Spleen (tissue), 11 donors: ENCODE measurements at regions not wholly inside any gene's neighbourhood (a gene's known extent, or its start where the extent isn't known, plus 50 kb on each side); places are given as distances from the start of the nearest gene placed in this dataset.

Source experiments
- DNase-seq: peaks from one replicate; pipeline ENCODE4 v3.0.0-alpha.2; 2020
- H3K27ac ChIP-seq, 8 donors: fragments of 200-600 bp; sonication (generic) in 7 of 8; 1 replicate in 4 of 8; 2 replicates in 4 of 8; pipeline versions ENCODE4 v1.5.0 to v1.8.0; 2016 to 2021; ENCODE audit warnings: inconsistent platforms in 4 of 8, mild to moderate bottlenecking in 4 of 8, moderate library complexity in 1 of 8
- H3K27me3 ChIP-seq, 7 donors: fragments of 200-600 bp; sonication (generic) in 6 of 7; replicated peaks in 1 of 7; 1 replicate in 4 of 7; 2 replicates in 3 of 7; pipeline versions ENCODE4 v1.5.0 to v1.8.0; 2016 to 2021; ENCODE audit warnings: inconsistent platforms in 3 of 7, mild to moderate bottlenecking in 1 of 7
- H3K36me3 ChIP-seq, 6 donors: fragments of 200-600 bp; sonication (generic) in 5 of 6; 1 replicate in 4 of 6; 2 replicates in 2 of 6; pipeline versions ENCODE4 v1.5.0 to v1.8.0; 2016 to 2021; ENCODE audit warnings: inconsistent platforms in 2 of 6
- H3K4me1 ChIP-seq, 6 donors: fragments of 200-600 bp; sonication (generic) in 5 of 6; 1 replicate in 3 of 6; 2 replicates in 3 of 6; pipeline versions ENCODE4 v1.5.0 to v1.8.0; 2016 to 2021; ENCODE audit warnings: inconsistent platforms in 3 of 6
- H3K4me3 ChIP-seq, 8 donors: fragments of 200-600 bp; sonication (generic) in 7 of 8; 1 replicate in 4 of 8; 2 replicates in 4 of 8; pipeline versions ENCODE4 v1.5.0 to v1.8.0; 2016 to 2021; ENCODE audit warnings: inconsistent platforms in 4 of 8, mild to moderate bottlenecking in 4 of 8, moderate library complexity in 2 of 8
- H3K9me3 ChIP-seq, 8 donors: fragments of 200-600 bp; sonication (generic) in 7 of 8; 1 replicate in 4 of 8; 2 replicates in 4 of 8; pipeline versions ENCODE4 v1.5.0 to v1.8.0; 2016 to 2021; ENCODE audit warnings: inconsistent platforms in 4 of 8
- POLR2A ChIP-seq, 3 donors: fragments of 450-650 bp; IDR thresholded peaks; one replicate each; pipeline ENCODE4 v1.5.1; 2017; ENCODE audit warnings: antibody characterized with exemption in 3 of 3, mild to moderate bottlenecking in 1 of 3
- POLR2AphosphoS5 ChIP-seq, 3 donors: sonication (generic); formaldehyde crosslinking; IDR thresholded peaks; one replicate each; pipeline ENCODE4 v1.5.1; 2017; ENCODE audit warnings: antibody characterized with exemption in 3 of 3
- WGBS, 5 donors: extraction: QIAGEN DNeasy Blood & Tissue Kit in 3 of 5; methylation state at CpG; one replicate each; pipeline versions ENCODE4 v1.1.5 to v1.1.7; 2013 to 2018; 5-methylcytosine and 5-hydroxymethylcytosine counted together
- intact Hi-C: fragments of 100-400 bp; cut with DNase I; formaldehyde crosslinking; loops from one replicate; pipeline ENCODE4 v1.15.0; 2023; ENCODE audit warnings: low total_unique reads
- TF ChIP-seq, protein P1 (sequence below), 11 experiments: fragments of 200-600 bp in 7 of 11; fragments of 450-650 bp in 4 of 11; sonication (generic) in 4 of 11; IDR thresholded peaks in 8 of 11; conservative IDR thresholded peaks in 3 of 11; 1 replicate in 7 of 11; 2 replicates in 4 of 11; pipeline versions ENCODE4 v1.4.0 to v1.8.0; 2016 to 2021; ENCODE audit warnings: antibody characterized with exemption in 11 of 11, inconsistent platforms in 4 of 11, mild to moderate bottlenecking in 1 of 11
- donor health status: healthy with polysubstance abuse.
- donor health status: DM: no; HTN: no; CAD: no; lungs with moderate emphysema.
- donor health status: DM: no; HTN: no; CAD: no.
- donor health status: Bipolar disorder and iron deficiency.
- donor health status: healthy.
- donor health status: DM: no; HTN: no; CAD: no.
- donor health status: DM: yes; HTN: yes; CAD: no.

DNA sequence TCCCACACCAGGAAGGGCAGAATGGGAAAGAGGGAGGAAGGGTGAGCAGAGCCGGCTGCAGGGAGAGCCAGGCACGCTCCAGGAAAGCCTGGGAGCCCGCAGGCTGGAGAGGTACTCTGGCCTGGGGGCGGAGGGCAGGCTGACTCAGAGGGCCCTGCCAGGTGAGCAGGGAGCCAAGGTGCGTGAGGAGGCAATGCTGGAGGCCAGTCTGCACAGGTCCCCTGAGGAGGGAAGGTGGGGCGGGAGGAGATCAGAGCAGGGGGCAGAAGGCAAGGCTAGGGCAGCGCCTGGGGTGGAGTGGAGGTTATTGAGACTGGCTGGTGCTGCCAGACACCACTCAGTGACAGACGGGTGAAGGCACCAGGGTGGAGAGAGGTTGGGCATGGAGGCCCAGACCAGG is 385.0 kb downstream of the BCL11B start:
- DNase-seq, result no peak
- no peak overlapping the region for H3K4me3 ChIP-seq
- no peaks in the 10 kb centered on the region for H3K4me1 ChIP-seq
- no peaks in the 10 kb centered on the region for H3K36me3 ChIP-seq
- TF ChIP-seq, protein P1, sequence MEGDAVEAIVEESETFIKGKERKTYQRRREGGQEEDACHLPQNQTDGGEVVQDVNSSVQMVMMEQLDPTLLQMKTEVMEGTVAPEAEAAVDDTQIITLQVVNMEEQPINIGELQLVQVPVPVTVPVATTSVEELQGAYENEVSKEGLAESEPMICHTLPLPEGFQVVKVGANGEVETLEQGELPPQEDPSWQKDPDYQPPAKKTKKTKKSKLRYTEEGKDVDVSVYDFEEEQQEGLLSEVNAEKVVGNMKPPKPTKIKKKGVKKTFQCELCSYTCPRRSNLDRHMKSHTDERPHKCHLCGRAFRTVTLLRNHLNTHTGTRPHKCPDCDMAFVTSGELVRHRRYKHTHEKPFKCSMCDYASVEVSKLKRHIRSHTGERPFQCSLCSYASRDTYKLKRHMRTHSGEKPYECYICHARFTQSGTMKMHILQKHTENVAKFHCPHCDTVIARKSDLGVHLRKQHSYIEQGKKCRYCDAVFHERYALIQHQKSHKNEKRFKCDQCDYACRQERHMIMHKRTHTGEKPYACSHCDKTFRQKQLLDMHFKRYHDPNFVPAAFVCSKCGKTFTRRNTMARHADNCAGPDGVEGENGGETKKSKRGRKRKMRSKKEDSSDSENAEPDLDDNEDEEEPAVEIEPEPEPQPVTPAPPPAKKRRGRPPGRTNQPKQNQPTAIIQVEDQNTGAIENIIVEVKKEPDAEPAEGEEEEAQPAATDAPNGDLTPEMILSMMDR (IDR thresholded peaks at IDR 0.05 in 8 of 11, conservative IDR thresholded peaks at IDR 0.05 in 3 of 11), result no peak
- no peak for TF ChIP-seq POLR2A (IDR thresholded peaks at IDR 0.05)
- no peak for TF ChIP-seq POLR2AphosphoS5 (IDR thresholded peaks at IDR 0.05)
- H3K27ac ChIP-seq, result no peak overlapping the region
- H3K9me3 ChIP-seq, result peaks cover 0 to 14% (median 0%) of the 10 kb centered on the region in 8 donors
- 79 to 84% (median 82%) methylated on average over 8 of the region's 8 CpGs for WGBS, 5 donors
- no peaks in the 10 kb centered on the region for H3K27me3 ChIP-seq
- intact Hi-C loops, result no loop called here

GRCh38 chr14:98888281-98888680 is 383.7 kb downstream of the BCL11B start:
- TF ChIP-seq, protein P1 (IDR thresholded peaks at IDR 0.05 in 8 of 11, conservative IDR thresholded peaks at IDR 0.05 in 3 of 11), result no peak
- no peak for TF ChIP-seq POLR2AphosphoS5 (IDR thresholded peaks at IDR 0.05)
- TF ChIP-seq POLR2A (IDR thresholded peaks at IDR 0.05), result no peak
- DNase-seq, result no peak
- H3K27me3 ChIP-seq, result no peaks in the 10 kb centered on the region
- 49 to 68% (median 61%) methylated on average over 3 of the region's 3 CpGs for WGBS, 5 donors
- intact Hi-C loops, result no loop called here
- H3K27ac ChIP-seq, result no peak overlapping the region
- peaks cover 0 to 12% (median 0%) of the 10 kb centered on the region in 8 donors for H3K9me3 ChIP-seq
- H3K36me3 ChIP-seq, result no peaks in the 10 kb centered on the region
- no peaks in the 10 kb centered on the region for H3K4me1 ChIP-seq
- no peak overlapping the region for H3K4me3 ChIP-seq

DNA sequence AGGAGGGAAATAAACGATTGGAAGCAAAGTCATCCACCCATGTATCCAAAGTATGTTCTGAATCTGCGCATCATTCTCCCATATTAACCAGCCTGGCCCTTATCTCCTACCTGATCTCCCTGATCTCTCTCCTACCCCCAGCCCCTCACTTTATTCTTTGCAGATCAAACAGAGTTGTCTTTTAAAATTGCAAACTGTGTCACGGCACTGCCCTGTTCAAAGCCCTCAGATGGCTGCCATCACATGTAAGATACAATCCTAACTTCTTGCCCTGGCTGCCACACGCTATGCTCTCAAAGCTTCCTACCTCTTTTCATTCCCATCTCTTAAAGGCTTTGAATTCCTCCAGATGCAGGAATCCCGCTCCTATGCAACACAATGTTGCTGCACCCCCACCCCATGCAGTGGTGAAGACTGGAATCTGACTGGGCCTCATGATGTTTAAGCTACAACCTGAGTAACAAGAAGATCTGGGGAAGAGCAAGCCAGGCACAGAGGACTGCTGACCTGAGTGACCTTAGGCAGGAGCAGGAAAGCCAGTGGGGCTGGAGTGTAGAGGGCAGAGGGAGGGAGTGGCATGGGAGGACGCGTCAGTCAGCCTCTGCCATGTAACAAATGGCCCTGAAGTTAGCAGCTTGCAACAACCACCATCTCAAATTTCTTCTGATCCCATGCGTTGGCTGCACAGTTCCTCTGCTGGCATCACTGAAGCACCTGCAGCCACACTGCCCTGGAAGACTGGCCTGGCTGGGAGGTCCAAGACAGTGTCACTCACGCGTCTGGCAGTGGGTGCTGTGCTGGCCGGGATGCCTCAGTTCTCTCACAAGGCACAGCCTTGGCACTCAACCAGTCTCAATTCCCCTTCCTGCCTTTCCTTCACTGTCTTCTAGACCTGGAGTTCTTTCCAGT is 382.8 kb downstream of the BCL11B start:
- intact Hi-C loops, result no loop called here
- no peak overlapping the region for H3K4me3 ChIP-seq
- H3K27ac ChIP-seq, result no peak overlapping the region
- peaks cover 0 to 8% (median 0%) of the 10 kb centered on the region in 8 donors for H3K9me3 ChIP-seq
- no peak for DNase-seq
- H3K36me3 ChIP-seq, result no peaks in the 10 kb centered on the region
- TF ChIP-seq POLR2AphosphoS5 (IDR thresholded peaks at IDR 0.05) (no peak), POLR2A (IDR thresholded peaks at IDR 0.05) (no peak)
- TF ChIP-seq, protein P1 (IDR thresholded peaks at IDR 0.05 in 8 of 11, conservative IDR thresholded peaks at IDR 0.05 in 3 of 11), result no peak
- WGBS, 5 donors, result 88 to 94% (median 92%) methylated on average over 9 to 11 of the region's 11 CpGs
- H3K4me1 ChIP-seq, result no peaks in the 10 kb centered on the region
- H3K27me3 ChIP-seq, result no peaks in the 10 kb centered on the region

- DNase-seq, result no peak
- H3K27ac ChIP-seq, result no peak overlapping the region
- no peaks in the 10 kb centered on the region for H3K27me3 ChIP-seq
- H3K4me1 ChIP-seq, result no peaks in the 10 kb centered on the region
- TF ChIP-seq POLR2A (IDR thresholded peaks at IDR 0.05) (no peak), POLR2AphosphoS5 (IDR thresholded peaks at IDR 0.05) (no peak)
- TF ChIP-seq, protein P1 (IDR thresholded peaks at IDR 0.05 in 8 of 11, conservative IDR thresholded peaks at IDR 0.05 in 3 of 11), result no peak
- no peaks in the 10 kb centered on the region for H3K36me3 ChIP-seq
- peaks cover 0 to 1% (median 0%) of the 10 kb centered on the region in 8 donors for H3K9me3 ChIP-seq
- 90 to 95% (median 93%) methylated on average over 5 to 8 of the region's 8 CpGs for WGBS, 5 donors
- intact Hi-C loops, result no loop called here
- no peak overlapping the region for H3K4me3 ChIP-seq
Observed at GRCh38 chr14:98889836-98890185, 382.2 kb downstream of the BCL11B start.
